ENCODE measurements at regions not wholly inside any gene's neighbourhood (a gene's known extent, or its start where the extent isn't known, plus 50 kb on each side); places are given as distances from the start of the nearest gene placed in this dataset.

DNA sequence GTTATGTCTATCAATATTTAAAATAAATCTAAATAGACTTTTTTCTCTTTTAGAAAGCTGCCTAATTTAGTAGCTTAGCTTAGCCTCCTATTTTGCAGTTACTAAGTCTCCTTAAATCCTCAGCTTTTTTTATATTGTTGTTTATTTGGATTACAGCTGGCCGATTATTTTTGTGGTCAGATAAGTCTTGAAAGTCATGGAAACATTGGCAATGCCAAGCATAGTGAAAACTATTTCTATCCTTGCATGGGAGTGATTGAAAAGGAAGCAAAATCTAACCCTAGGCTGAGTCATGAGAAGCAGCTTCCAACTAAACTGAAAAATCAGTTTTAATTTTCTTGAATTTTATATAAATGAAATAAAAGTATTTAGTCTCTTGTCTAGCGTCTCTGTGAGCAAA, 1063.0 kb upstream of the GBE1 start:
- Histone ChIP-seq H3K4me1 (ENCODE audit: control insufficient read depth in 1 of 2, insufficient read depth in 2 of 2, low read length in 2 of 2) (no peaks in the 10 kb centered on the region), H3K79me2 (ENCODE audit: insufficient read depth, low read length) (no peaks in the 10 kb centered on the region), H4K20me1 (ENCODE audit: insufficient read depth, low read length) (no peaks in the 10 kb centered on the region), H3K27me3 (ENCODE audit: control insufficient read depth in 2 of 2, insufficient read depth in 2 of 2, low read length in 2 of 2) (no peaks in the 10 kb centered on the region), H3K27ac (ENCODE audit: low read depth in 1 of 2, low read length in 2 of 2) (no peak overlapping the region), H3K4me3 (replicated peaks in 1 of 3; ENCODE audit: low read depth in 2 of 3, low read length in 3 of 3) (no peak overlapping the region), H3K9me3 (replicated peaks in 1 of 2; ENCODE audit: control insufficient read depth in 1 of 2, insufficient read depth in 1 of 2, low read length in 2 of 2) (peaks cover 0 to 10% of the 10 kb centered on the region in 2 donors), H3K4me2 (replicated peaks; ENCODE audit: extremely low read depth, low read length, poor library complexity, severe bottlenecking) (no peak overlapping the region), H2AFZ (ENCODE audit: insufficient read depth, low read depth, low read length, poor library complexity, severe bottlenecking) (no peak overlapping the region), H3K9ac (ENCODE audit: insufficient read depth, low read length, poor library complexity, severe bottlenecking) (no peak overlapping the region), H3K36me3 (replicated peaks in 1 of 2; ENCODE audit: control insufficient read depth in 1 of 2, insufficient read depth in 2 of 2, low read length in 2 of 2) (no peaks in the 10 kb centered on the region)
- no peaks in the 10 kb centered on the region for H3K4me1 Mint-ChIP-seq
- intact Hi-C loops (cut with micrococcal nuclease) = no loop called here
- H3K27ac Mint-ChIP-seq = no peak overlapping the region
- no peak for TF ChIP-seq CTCF (IDR thresholded peaks at IDR 0.05)
- H3K27me3 Mint-ChIP-seq (ENCODE audit: low read depth in 3 of 3) = no peaks in the 10 kb centered on the region
- WGBS (ENCODE audit: insufficient coverage) = no CpG with 5 or more reads among the region's 2 CpGs
- no peak for DNase-seq
- peaks cover 0 to 4% (median 2%) of the 10 kb centered on the region in 7 donors for H3K9me3 Mint-ChIP-seq
- H3K4me3 Mint-ChIP-seq = no peak overlapping the region
- no peaks in the 10 kb centered on the region for H3K36me3 Mint-ChIP-seq

DNA sequence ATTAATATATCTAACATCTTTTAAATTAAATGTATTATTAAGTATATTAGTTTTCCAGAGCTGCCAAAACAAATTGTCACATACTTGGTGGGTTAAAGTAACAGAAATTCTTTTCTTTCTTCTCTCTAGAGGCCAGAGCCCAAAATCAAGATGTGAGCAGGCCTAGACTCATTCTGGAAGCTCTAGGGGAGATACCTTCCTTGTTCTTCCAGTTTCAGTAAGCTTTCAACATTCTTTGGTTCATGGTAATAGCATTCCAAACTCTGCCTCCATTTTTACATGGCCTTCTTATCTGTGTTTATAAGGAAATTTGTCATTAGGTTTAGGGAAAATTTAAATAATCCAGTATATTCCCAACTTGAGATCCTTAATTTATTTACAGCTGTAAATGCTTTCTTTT, 1054.6 kb upstream of the GBE1 start:
- TF ChIP-seq CTCF (IDR thresholded peaks at IDR 0.05) = no peak
- Mint-ChIP-seq H3K27ac (no peak overlapping the region), H3K4me1 (no peaks in the 10 kb centered on the region), H3K4me3 (no peak overlapping the region), H3K36me3 (no peaks in the 10 kb centered on the region), H3K9me3 (peaks cover 2 to 16% (median 7%) of the 10 kb centered on the region in 7 donors), H3K27me3 (ENCODE audit: low read depth in 3 of 3) (no peaks in the 10 kb centered on the region)
- Histone ChIP-seq H3K27me3 (ENCODE audit: control insufficient read depth in 2 of 2, insufficient read depth in 2 of 2, low read length in 2 of 2) (no peaks in the 10 kb centered on the region), H3K79me2 (ENCODE audit: insufficient read depth, low read length) (no peaks in the 10 kb centered on the region), H3K4me1 (ENCODE audit: control insufficient read depth in 1 of 2, insufficient read depth in 2 of 2, low read length in 2 of 2) (no peaks in the 10 kb centered on the region), H3K4me2 (replicated peaks; ENCODE audit: extremely low read depth, low read length, poor library complexity, severe bottlenecking) (no peak overlapping the region), H4K20me1 (ENCODE audit: insufficient read depth, low read length) (no peaks in the 10 kb centered on the region), H3K36me3 (replicated peaks in 1 of 2; ENCODE audit: control insufficient read depth in 1 of 2, insufficient read depth in 2 of 2, low read length in 2 of 2) (no peaks in the 10 kb centered on the region), H2AFZ (ENCODE audit: insufficient read depth, low read depth, low read length, poor library complexity, severe bottlenecking) (no peak overlapping the region), H3K4me3 (replicated peaks in 1 of 3; ENCODE audit: low read depth in 2 of 3, low read length in 3 of 3) (no peak overlapping the region), H3K9me3 (replicated peaks in 1 of 2; ENCODE audit: control insufficient read depth in 1 of 2, insufficient read depth in 1 of 2, low read length in 2 of 2) (peaks cover 15 to 18% of the 10 kb centered on the region in 2 donors), H3K9ac (ENCODE audit: insufficient read depth, low read length, poor library complexity, severe bottlenecking) (no peak overlapping the region), H3K27ac (ENCODE audit: low read depth in 1 of 2, low read length in 2 of 2) (no peak overlapping the region)
- no peak for DNase-seq
- intact Hi-C loops (cut with micrococcal nuclease) = no loop called here

All from CD14-positive monocyte (primary cell).